GM06990 (cell line): ENCODE measurements at regions not wholly inside any gene's neighbourhood (a gene's known extent, or its start where the extent isn't known, plus 50 kb on each side); places are given as distances from the start of the nearest gene placed in this dataset.

ENCODE experiments used
- DNase-seq: peaks from one replicate; pipeline ENCODE4 v3.0.0-alpha.2; 2011; ENCODE audit not compliant: insufficient read length; ENCODE audit errors: extremely low read depth
- H3K27me3 ChIP-seq: replicated peaks from 2 replicates; pipeline ENCODE4 v1.6.0; 2011; ENCODE audit warnings: low read length; ENCODE audit not compliant: control insufficient read depth, insufficient read depth
- H3K36me3 ChIP-seq: 2 replicates; pipeline ENCODE4 v1.5.1; 2011; ENCODE audit warnings: low read length; ENCODE audit not compliant: control insufficient read depth, insufficient read depth
- H3K4me3 ChIP-seq: replicated peaks from 2 replicates; pipeline ENCODE4 v1.5.1; 2011; ENCODE audit warnings: low read depth, mild to moderate bottlenecking, control low read depth, low read length
- TF ChIP-seq, protein P1 (sequence below): IDR thresholded peaks from 2 replicates; pipeline ENCODE4 v1.5.1; 2011; ENCODE audit warnings: low read length, control low read depth, mild to moderate bottlenecking, inconsistent platforms; ENCODE audit not compliant: insufficient read depth, poor library complexity, severe bottlenecking

- H3K36me3 ChIP-seq, result no peaks in the 10 kb centered on the region
- H3K4me3 ChIP-seq, result no peak overlapping the region
- no peak for DNase-seq
- H3K27me3 ChIP-seq, result no peaks in the 10 kb centered on the region; the same call in 1 of the 2 replicates
- TF ChIP-seq, protein P1, sequence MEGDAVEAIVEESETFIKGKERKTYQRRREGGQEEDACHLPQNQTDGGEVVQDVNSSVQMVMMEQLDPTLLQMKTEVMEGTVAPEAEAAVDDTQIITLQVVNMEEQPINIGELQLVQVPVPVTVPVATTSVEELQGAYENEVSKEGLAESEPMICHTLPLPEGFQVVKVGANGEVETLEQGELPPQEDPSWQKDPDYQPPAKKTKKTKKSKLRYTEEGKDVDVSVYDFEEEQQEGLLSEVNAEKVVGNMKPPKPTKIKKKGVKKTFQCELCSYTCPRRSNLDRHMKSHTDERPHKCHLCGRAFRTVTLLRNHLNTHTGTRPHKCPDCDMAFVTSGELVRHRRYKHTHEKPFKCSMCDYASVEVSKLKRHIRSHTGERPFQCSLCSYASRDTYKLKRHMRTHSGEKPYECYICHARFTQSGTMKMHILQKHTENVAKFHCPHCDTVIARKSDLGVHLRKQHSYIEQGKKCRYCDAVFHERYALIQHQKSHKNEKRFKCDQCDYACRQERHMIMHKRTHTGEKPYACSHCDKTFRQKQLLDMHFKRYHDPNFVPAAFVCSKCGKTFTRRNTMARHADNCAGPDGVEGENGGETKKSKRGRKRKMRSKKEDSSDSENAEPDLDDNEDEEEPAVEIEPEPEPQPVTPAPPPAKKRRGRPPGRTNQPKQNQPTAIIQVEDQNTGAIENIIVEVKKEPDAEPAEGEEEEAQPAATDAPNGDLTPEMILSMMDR, result no peak
Measured at GRCh38 chr16:51405361-51405760, 254.3 kb upstream of the SALL1 start.

GRCh38 chr16:51404386-51404785, 253.3 kb upstream of the SALL1 start:
- no peak for DNase-seq
- Histone ChIP-seq H3K4me3 (no peak overlapping the region), H3K27me3 (no peaks in the 10 kb centered on the region; the same call in 1 of the 2 replicates), H3K36me3 (no peaks in the 10 kb centered on the region)
- TF ChIP-seq, protein P1, result no peak

GRCh38 chr16:51402785-51403184, 251.7 kb upstream of the SALL1 start:
- no peak for DNase-seq
- TF ChIP-seq, protein P1, result no peak

GRCh38 chr16:51402298-51402697, 251.2 kb upstream of the SALL1 start:
- no peaks in the 10 kb centered on the region; the same call in 1 of the 2 replicates for H3K27me3 ChIP-seq
- no peaks in the 10 kb centered on the region for H3K36me3 ChIP-seq
- TF ChIP-seq, protein P1, result no peak
- H3K4me3 ChIP-seq, result no peak overlapping the region
- no peak for DNase-seq

More at GRCh38 chr16:51402785-51403184, 251.7 kb upstream of the SALL1 start:
- Histone ChIP-seq H3K36me3 (no peaks in the 10 kb centered on the region), H3K27me3 (no peaks in the 10 kb centered on the region; the same call in 1 of the 2 replicates), H3K4me3 (no peak overlapping the region)

GRCh38 chr16:51401673-51402072, 250.6 kb upstream of the SALL1 start:
- H3K27me3 ChIP-seq, result no peaks in the 10 kb centered on the region; the same call in 1 of the 2 replicates
- H3K36me3 ChIP-seq, result no peaks in the 10 kb centered on the region
- no peak overlapping the region for H3K4me3 ChIP-seq
- no peak for DNase-seq
- TF ChIP-seq, protein P1, result no peak
